GM11168 (cell line): ENCODE measurements at regions not wholly inside any gene's neighbourhood (a gene's known extent, or its start where the extent isn't known, plus 50 kb on each side); places are given as distances from the start of the nearest gene placed in this dataset.
"Not testable (repeated sequence)": the region's sequence is repeated elsewhere in the genome, so short reads cannot be mapped to it uniquely, and the experiment has no call there.

Experiments
- in situ Hi-C: fragments of 300-500 bp; cut with MboI; formaldehyde crosslinking; loops from one replicate; pipeline ENCODE4 v1.12.0; 2022; ENCODE audit warnings: low sequenced_read_pairs; ENCODE audit not compliant: unreplicated experiment

- in situ Hi-C loops, result no loop called here
Measured at GRCh38 chr9:108049026-108049607, 559.5 kb upstream of the KLF4 start.

GRCh38 chr9:108048406-108049025, 558.9 kb upstream of the KLF4 start:
- in situ Hi-C loops, result no loop called here

- in situ Hi-C loops, result not testable (repeated sequence)
Measured at GRCh38 chr9:108047777-108048176, 558.2 kb upstream of the KLF4 start.

GRCh38 chr9:108047264-108047663, 557.7 kb upstream of the KLF4 start:
- in situ Hi-C loops, result no loop called here

- in situ Hi-C loops, result no loop called here
Measured at GRCh38 chr9:108045851-108046250, 556.3 kb upstream of the KLF4 start.

GRCh38 chr9:108043585-108043984, 554.0 kb upstream of the KLF4 start:
- in situ Hi-C loops, result no loop called here

- in situ Hi-C loops, result no loop called here
Measured at GRCh38 chr9:108041551-108041950, 552.0 kb upstream of the KLF4 start.

GRCh38 chr9:108040783-108041182, 551.2 kb upstream of the KLF4 start:
- in situ Hi-C loops, result no loop called here

- in situ Hi-C loops, result no loop called here
Measured at GRCh38 chr9:108039493-108039892, 549.9 kb upstream of the KLF4 start.

- in situ Hi-C loops, result no loop called here
Measured at GRCh38 chr9:108039012-108039411, 549.4 kb upstream of the KLF4 start.

GRCh38 chr9:108035487-108035886, 545.9 kb upstream of the KLF4 start:
- in situ Hi-C loops, result no loop called here

GRCh38 chr9:108033976-108034964, 544.7 kb upstream of the KLF4 start:
- in situ Hi-C loops, result no loop called here

GRCh38 chr9:108032079-108032478, 542.5 kb upstream of the KLF4 start:
- in situ Hi-C loops, result not testable (repeated sequence)

GRCh38 chr9:108031221-108031620, 541.7 kb upstream of the KLF4 start:
- in situ Hi-C loops, result not testable (repeated sequence)

- in situ Hi-C loops, result not testable (repeated sequence)
Measured at GRCh38 chr9:108026718-108027117, 537.1 kb upstream of the KLF4 start.

GRCh38 chr9:108024604-108025003, 535.0 kb upstream of the KLF4 start:
- in situ Hi-C loops, result no loop called here

GRCh38 chr9:108022246-108022935, 532.8 kb upstream of the KLF4 start:
- in situ Hi-C loops, result no loop called here

- in situ Hi-C loops, result no loop called here
Measured at GRCh38 chr9:108021096-108021710, 531.6 kb upstream of the KLF4 start.

GRCh38 chr9:108019821-108020220, 530.3 kb upstream of the KLF4 start:
- in situ Hi-C loops, result no loop called here

GRCh38 chr9:108017671-108018070, 528.1 kb upstream of the KLF4 start:
- in situ Hi-C loops, result no loop called here
